Activated naive CD4-positive, alpha-beta T cell treated with Interleukin-2 at 50 U/mL for 16 hours (primary cell): ENCODE measurements at regions not wholly inside any gene's neighbourhood (a gene's known extent, or its start where the extent isn't known, plus 50 kb on each side); places are given as distances from the start of the nearest gene placed in this dataset.

Source experiments
- DNase-seq: peaks from one replicate; pipeline ENCODE4 v3.0.0-alpha.2; 2020

DNA sequence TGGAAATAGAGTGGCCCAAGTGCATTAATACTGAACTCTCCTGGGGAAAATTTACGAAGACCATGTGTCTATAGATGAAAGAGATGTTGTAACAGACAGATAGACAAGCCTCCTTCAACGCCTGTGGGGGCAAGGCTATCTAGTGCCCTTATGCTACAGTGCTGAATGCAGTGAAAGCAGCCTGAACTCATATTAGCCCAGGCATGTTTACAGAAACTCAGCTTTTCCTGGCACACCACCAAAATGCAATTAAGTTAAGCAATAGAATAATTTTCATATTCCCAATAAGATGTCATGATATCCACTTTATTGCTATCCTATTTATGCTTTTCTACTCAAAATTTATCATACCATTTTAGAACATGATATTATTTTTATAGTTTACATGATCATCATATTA, 277.0 kb downstream of the DIRAS2 start:
- no peak for DNase-seq

DNA sequence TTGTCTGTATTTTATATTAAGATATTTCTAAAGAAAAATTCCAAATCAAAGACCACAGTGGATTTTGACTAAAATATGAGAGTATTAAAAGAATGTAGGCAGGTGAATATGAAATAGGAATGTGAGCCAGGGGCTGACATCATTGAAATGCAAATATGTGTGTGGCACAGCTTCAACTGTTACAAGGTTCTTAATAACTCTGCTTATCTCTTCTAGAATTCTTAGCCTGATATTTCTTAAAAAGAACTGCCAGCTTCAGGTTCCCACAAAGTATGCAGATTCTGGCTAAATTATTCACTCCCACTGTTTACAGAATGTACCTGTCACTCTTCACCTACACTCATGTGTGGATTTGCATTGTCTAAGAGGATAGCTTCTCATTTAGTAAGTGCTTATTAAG, 274.4 kb downstream of the DIRAS2 start:
- DNase-seq: no peak

DNA sequence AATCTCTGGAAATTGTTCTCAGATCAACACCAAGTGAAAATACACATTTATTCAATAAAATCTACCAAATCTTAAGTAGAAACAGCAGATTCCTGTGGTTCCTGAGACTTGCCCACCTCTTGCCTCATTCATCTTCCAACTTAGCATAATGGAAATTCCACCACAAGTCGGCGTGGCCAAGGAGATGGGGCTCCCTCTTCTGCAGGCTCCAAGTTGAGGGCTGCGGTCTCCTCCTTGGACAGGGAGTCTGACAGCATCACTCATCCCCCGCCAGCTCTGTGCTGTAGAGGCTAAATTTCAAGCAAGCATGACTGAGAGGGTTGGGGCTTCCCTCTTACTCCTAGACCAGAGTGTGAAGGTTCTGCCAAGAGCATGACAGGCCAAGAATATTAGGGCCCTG, 273.7 kb downstream of the DIRAS2 start:
- DNase-seq: no peak

DNA sequence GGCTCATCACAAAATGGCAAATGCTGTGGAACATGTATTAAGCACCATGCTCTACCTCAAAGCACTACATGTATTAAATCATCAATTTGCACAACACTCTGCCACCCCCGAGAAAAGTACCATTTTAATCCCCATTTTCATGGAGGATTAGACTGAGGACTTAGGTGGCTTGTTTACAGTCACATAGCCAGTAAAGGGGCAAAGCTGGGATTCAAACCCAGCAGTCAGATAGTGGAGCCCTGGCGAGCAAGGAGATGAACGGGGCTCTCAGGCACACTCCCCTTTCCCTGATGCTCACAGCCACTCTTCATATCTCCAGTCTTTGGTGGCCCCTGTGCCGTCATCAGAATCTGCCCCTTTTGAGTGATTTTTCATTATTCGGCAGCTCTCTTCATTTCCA, 262.9 kb downstream of the DIRAS2 start:
- DNase-seq: no peak

DNA sequence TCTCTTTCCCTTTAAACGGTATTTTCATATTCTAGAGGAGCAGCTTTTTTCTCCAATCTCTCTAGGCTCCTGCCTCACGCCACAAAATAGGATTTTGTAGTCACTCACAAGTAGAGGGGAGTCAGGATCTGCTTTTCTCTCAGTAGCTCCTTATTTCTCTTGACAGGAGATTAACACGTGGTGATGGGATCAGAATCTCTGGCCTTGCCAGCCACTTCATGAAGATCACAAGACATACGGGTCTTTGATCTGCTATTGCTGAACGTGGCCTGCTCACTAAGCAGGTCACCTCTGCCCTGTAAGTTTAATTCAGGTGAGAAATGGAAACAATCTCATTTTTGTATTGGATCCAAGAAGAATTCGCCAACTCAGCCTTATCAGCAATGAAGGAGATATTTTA, 257.5 kb downstream of the DIRAS2 start:
- DNase-seq: no peak

DNA sequence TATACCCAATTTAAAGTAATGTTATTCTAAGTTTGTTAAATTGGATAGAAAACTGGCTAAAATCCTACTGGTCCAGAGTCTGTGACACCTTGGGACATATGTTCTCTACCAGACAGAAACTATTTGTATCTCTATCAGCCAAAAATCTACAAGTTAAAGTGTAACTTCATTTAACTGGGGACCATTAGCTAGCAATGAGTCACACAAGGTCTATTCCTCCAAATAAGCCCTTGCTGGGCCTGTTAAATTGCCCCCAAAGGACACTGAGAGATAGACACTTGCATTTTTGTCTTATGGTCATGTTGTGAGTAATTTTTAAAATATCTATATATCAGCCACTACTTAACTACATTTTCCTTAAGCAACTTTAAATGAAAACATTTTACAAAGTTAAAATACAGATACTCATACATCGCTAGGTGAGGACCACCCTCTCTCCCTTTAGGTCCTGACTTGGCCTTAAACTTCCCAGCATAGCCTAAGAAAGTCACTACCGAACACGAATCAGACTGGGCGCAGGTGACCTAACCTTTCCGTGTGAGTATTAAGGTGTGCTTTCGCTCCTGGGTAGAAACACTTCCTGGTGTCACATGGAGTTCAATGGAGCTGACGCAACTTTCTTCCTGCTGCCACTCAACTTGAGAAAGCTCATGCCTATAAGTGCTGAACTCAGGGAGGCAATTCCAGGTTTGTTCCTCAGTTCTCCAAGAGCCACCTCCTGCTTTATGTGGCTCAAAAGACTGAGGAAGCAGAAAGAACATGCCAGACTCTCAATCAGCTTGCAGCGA, 249.1 kb downstream of the DIRAS2 start:
- no peak for DNase-seq

DNA sequence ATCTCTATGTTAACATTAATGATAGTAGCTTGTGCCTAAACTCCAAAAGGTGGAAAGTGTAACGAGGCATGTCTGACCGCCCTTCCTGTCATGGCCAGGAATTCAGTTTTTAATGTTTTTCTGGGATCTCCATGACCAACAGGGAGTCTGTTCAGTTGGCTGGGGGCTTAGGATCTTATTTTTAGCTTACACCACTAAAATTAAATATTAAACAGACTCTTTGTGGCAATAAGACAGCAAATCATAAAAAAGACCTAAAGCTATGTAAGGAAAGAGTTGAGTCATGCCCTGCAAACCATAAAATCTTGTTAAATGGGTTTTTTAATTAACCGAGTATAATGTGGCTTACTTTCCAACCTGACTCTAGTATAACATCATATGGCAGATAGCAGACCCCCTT, 247.8 kb downstream of the DIRAS2 start:
- DNase-seq: no peak

DNA sequence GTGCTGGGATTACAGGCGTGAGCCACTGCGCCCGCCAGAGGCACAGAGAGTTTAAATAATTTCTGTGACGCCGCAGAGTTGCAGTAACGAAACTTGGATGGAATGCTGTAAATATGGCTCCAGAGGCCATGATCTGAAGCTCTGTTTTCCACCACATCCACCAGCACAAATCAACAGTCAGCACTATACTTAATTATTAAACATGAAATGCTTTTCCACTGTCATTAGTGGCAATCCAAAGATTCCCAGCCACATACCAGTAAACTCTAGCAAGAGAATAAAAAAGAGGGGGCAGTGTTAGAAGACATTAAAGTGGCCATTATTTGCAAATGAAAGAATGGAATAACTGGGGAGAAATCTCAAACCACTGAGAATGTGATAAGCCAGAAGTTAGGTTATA, 242.5 kb downstream of the DIRAS2 start:
- no peak for DNase-seq

DNA sequence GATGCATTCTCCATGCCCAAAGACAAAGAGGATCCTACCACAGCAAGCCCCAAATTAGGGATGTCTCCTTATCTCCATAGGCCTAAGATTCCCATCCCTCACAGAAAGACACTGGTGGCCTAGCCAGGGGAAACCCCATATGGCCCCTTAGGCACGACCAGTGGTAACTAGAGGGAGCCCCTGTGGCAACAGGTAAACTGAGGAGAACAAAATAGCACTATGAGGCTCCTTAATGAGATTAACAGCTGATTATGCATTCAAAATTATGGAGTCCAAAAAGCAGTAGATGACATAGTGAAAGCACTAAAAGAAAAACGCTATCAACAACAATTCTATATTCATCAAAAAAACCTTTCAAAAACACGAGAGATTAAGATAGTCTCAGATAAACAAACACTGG, 234.0 kb downstream of the DIRAS2 start:
- no peak for DNase-seq

DNA sequence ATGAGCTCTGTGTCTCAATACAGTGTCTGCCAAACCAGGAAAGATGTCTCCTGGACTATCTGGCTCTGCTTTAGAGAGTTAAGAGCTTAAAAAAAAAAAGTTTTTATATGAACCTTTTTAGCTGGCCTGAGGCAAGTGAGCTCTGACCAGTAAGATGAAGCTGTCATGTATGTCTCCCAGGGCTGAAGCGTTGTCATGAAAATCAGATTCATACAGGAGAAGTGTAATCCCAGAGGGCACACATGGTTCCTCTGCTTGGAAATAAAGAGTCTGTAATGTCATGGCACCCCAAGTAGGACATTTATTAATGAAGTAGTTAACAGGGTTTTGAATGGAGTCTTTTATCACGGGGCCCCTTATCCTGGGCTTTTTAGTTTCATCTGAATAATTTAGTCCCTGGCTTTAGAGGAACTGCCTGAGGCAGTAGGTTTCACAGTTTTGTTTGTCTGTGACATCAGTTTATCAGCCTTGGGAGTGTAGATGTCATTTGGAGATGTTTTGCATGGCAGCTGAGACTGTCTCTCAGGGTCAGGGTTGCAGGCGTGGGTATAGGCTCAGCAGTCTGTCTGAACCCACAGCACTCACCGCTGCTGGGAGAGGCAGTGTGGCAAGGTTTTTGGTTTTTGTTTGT, 223.3 kb downstream of the DIRAS2 start:
- DNase-seq: no peak

DNA sequence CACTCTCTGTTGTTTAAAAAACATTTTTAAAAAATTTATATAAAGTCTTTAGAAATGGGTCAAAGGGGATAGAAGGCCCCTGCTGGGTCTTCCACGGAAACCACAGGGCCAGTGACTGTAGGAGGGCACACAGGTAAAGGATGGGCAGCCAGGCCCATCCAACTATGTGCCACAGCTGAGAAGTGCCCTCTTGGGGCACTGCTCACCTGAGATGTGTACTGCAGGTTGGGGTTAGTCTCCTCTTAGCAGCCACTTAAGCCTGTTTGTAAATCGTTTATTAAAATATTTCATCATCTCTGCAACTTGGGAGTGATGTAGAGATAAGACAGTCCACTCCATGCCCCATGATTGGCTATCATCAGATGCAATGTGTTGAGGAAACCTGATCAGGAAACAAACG, 222.4 kb downstream of the DIRAS2 start:
- no peak for DNase-seq

DNA sequence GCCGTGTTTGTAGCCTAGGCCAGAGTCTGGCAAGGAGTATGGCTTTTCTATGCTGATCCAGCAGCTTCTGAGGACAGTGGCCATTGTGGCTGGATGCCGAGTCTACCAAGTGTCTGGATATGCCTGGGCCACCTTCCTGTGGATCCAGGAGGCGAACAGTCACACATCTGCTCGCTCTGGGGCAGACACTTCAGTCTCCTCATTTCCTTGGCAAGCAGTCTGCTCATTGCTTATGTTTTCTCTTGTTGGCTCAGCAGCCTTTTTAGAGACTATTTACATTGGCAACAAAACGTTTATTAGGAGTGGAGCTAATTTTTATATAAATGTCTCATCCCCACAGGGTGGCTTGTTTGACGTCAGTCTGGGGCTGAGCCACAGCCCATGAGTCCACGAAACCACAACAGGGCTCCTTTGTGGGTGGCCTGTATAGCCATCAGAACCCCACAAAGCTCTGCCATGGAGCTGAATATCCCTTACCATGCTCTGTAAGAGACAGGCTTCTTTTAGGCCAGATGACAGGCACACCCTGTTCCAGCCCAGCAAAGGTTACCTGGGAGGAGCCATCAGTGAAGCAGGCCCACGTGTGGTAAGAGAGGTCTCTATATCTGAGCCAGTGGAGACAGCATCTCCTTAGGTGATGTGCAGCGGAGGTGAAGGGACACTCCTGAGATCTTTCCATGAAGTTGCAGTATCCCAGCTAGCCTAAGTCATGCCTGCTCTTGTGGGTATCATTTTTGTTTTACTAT, 221.7 kb downstream of the DIRAS2 start:
- no peak for DNase-seq

DNA sequence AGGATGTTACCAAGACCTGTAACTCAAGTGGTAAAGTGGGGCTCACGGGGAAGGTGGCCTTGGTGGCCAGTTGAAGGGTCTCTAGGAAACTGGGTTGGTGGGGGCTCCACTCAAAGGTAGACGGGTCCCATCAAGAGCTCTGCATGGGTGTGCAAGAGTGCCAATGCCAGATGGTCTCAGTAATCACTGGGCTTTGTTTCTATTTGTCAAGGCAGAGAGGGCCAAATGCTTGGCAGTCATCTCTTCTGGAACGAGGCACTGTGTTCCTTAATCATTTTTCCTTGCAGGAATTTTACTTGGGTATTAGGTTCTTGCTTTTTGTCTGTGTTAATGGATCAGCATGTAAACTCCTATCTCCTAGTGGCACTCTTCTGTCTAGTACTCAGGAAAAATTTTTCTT, 220.8 kb downstream of the DIRAS2 start:
- no peak for DNase-seq

DNA sequence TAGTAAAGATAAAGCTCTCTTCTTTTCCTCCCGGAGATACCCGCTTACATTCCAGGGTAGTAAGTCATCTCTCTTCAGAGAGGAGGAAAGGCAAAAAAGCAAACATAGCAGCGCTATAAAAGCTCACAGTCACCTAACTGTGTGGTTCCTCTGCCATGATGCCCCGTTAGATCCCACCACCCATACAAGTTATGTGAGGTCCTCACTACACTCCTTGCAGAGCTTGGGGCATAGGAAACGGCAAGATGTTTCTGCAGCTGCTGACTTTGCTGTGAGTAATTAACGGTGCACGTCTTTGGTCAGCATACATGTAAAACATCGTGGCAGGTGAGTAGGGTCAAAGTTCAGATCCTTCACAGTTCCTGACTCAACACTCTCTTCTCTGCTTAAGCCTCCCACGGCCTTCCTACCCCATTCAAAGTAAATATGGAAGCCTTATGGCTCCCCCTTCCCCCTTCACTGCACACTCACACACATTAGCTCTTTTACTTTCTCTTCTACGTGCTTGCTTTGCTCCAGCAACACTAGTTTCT, 218.9 kb downstream of the DIRAS2 start:
- no peak for DNase-seq

DNA sequence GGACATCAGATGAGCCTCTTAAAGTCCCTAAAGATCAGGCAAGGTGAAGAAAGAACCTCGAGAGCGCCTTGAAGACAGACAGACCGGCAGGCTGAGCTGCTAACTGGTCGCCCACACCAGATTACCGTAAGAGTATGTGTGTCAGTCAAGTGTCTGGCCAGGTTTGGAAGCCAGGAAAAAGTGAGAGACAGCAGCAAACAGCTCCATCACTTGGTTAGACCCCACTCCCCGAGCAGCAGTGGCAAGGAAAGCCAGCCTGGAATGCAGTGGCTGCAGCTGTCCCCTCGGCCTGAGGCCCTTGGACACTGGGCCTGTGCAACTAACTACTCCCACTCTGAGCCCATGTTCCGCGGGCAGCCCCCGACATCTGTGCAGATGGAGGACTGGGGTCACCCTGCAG, 214.1 kb downstream of the DIRAS2 start:
- no peak for DNase-seq

DNA sequence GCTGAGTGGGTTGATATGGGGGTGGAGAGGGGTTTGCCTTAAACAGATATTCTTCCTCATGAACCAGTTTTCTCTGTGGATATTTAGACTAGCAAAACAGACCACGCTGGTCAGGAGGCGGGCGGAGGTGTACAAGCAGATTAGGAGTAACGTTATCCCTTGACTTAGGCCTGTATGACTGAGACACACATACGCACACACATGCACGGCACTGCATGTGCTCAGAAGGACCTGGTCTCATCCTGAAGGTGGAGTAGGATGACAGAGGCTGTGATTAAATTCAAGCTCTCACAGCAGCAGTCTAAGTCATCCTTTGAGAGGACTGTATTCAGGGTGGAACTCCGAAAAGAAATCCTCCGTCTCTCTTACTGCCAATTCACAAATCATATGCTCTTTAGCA, 209.7 kb downstream of the DIRAS2 start:
- no peak for DNase-seq

DNA sequence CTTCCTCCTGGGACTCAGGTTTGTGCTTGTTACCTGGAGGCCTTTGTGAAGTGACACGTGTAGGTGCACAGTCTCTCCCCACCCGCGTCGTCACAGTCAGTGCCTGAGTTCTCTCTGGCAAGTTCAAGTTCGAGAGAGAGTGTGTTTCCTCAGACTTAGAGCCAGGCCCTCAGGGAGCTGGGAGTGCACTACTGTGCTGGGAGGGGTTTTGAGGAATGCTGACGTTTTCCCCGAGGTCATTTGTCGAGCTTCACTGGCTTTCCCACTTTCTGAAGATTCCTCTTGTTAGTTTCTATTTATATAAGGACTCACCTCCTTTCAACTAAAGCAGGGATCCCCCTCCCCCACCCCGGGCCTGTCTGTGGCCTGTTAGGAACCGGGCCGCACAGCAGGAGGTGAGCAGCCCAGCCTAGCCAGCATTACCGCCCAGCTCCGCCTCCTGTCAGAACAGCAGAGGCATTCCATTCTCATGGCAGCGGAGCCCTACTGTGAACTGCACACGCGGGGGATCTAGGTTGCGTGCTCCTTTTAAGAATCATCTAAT, 209.2 kb downstream of the DIRAS2 start:
- DNase-seq: no peak

DNA sequence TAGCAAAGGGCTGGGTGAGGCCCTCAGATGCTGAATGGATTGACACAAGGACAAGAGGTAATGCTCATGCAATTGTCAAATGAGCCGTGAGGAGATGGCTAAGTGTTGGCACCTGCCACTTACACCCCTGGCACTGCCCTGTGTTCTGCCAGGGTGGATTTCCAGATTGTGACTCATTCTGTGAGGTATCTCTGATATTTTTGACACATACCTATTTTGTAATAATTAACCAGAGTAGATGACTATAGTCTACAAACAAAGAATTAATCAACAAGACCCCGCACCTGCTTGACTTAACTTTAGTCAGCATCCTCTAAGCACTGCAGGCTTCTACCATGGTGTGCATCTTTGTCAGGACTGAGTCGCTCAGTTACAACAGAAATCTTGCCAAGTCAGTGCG, 200.8 kb downstream of the DIRAS2 start:
- DNase-seq: no peak

DNA sequence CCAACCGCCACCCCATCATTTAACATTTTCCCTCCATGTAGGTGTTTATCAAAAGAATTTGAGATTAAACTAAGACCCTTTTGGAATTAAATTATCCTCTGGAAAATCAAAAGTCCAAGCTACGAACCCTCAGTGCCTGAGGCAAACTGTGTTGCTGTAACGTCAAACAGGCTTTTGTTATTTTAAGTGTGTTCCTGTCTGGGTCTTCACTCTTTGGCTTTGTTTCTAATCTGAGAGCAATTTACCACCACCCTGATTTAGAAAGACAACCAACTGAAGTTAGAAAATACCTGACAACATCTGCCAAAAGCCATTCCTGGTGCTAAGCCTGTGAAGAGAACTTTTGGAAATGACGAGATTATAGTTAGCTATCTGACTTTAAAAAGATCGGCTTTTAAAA, 199.9 kb downstream of the DIRAS2 start:
- no peak for DNase-seq

DNA sequence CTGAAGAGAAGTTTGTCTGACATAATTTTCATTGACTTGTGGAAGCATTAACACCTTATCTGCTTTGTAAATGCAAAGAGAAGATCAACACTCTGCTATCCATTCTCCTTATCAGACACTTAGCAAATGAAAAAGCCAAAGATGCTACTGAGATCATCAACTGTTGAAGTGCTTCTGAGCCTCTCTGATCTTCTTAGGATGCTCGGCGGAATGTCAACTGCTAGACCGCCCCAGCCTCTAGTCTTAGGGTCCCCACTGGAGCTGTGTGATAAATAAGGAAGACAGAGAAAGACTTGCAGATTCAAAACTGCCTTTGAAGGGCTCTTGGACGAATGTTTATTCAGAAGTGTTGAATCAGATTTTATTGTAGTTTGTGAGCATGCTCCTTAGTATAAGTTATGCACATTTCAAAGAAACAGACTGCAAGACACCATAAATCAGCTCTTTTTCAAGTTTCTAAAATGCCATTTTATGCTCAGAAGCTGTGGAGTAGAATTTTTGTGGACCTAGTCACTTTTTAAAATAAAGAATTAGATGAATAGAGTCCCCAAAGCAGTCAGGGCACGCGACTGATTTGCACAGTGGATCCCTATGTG, 197.9 kb downstream of the DIRAS2 start:
- no peak for DNase-seq

DNA sequence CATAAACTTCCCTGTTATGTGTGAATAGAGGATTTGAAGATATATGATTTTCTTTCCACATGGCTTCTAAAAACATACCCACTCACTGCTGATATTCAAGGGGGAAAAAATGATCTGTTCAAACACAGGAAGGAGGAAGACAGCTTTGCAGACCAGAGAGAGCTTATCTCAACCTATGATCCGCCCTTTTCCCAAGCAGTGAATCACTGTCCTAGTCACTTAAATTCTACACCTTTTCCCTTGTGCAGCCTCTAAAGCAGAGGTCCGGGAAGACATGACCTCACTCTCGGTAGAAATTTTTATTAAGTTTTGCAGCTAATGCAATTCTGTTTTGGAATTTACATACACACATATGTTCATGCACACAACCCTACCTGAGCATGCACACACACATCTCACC, 197.2 kb downstream of the DIRAS2 start:
- DNase-seq: no peak

DNA sequence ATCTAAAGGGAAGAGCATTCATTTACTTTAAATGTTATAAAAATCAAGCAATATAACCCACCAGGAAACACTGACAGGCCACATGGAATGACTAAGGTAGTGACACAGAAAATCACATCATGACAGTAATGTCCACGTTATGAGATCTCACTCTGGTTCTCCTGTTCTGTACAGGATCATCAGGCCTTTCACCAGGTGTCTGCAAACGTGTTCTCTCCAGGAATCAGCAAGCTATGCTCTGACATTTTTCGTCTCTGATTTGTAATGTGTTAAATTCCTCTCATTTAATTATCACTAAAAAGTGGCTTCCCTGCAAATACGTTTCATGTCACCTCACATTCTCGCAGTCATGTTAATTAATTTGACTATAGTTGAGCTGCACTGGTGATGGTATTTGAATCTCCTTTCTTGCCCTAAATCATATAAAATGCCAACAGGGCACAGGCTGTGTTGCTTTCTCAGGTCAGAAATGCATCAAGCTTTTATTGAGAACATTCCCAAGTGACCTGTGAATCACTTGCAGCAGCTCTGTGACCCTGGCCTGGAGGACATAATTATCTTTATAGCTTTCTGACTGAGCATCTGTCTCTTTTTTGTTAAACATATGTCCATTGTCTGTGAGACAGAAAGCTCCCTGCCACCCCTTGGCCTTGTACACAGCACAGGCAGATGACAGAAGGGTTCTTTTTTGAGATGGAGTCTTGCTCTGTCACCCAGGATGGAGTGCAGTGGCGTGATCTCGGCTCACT, 196.2 kb downstream of the DIRAS2 start:
- no peak for DNase-seq

DNA sequence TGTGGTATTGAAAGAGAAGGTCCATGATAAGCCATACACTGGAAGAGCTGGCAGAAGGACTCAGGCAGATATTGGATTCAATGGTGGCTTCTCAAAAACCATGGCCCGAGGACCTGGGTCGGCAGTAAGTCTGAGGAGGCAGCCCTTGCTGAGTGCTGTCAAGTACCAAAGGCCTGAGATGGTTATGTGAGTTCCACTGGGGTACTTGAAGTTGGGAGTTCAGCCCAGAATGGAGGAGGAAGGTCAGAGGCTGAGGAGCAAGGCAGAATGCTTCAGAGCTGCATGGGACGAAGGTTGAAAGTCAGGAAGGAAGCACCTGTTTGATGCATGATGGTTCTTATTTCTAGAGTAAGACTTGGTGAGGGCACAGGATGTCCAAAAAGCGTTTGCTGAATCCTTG, 194.9 kb downstream of the DIRAS2 start:
- DNase-seq: no peak
